Omental fat pad (tissue), 3 donors: ENCODE measurements at regions not wholly inside any gene's neighbourhood (a gene's known extent, or its start where the extent isn't known, plus 50 kb on each side); places are given as distances from the start of the nearest gene placed in this dataset.

Source experiments
- ATAC-seq: fragments of 150-250 bp; one replicate; pipeline ENCODE4 v1.9.1; 2016; ENCODE audit warnings: mild to moderate bottlenecking, moderate library complexity; ENCODE audit not compliant: low FRiP score
- DNase-seq: peaks from one replicate; pipeline ENCODE4 v3.0.0-alpha.2; 2019; ENCODE audit warnings: low spot score
- TF ChIP-seq, protein P1 (sequence below), 3 donors: fragments of 450-650 bp; IDR thresholded peaks; one replicate each; pipeline ENCODE4 v1.5.1; 2016 to 2017; ENCODE audit warnings: antibody characterized with exemption in 3 of 3, mild to moderate bottlenecking in 3 of 3, moderate library complexity in 2 of 3

DNA sequence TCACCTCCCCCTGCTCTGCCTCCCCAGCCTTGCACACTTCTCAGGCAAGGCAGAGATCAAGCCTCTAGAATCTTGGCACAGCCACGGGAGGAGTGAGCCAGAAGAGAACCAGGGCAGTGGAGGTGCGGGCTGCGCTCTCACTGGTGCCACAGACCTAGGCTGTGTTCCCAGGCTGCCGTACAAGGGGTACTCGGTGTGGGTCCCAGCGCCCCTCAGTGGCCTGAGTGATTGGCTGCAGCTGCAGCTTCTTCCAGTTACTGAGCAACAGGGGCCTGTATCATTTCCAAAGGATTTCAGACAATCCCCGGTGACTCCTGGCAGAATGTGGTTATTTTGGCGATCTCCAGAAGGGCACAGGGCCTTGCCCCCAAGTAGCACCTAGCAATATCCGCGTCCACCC is 1852.1 kb downstream of the TP53TG3F start:
- TF ChIP-seq, protein P1, sequence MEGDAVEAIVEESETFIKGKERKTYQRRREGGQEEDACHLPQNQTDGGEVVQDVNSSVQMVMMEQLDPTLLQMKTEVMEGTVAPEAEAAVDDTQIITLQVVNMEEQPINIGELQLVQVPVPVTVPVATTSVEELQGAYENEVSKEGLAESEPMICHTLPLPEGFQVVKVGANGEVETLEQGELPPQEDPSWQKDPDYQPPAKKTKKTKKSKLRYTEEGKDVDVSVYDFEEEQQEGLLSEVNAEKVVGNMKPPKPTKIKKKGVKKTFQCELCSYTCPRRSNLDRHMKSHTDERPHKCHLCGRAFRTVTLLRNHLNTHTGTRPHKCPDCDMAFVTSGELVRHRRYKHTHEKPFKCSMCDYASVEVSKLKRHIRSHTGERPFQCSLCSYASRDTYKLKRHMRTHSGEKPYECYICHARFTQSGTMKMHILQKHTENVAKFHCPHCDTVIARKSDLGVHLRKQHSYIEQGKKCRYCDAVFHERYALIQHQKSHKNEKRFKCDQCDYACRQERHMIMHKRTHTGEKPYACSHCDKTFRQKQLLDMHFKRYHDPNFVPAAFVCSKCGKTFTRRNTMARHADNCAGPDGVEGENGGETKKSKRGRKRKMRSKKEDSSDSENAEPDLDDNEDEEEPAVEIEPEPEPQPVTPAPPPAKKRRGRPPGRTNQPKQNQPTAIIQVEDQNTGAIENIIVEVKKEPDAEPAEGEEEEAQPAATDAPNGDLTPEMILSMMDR (IDR thresholded peaks at IDR 0.05): no peak
- no peak for DNase-seq
- no peak for ATAC-seq

- no peak for ATAC-seq
Measured at GRCh38 chr16:35314298-35314697, 1854.9 kb downstream of the TP53TG3F start.

DNA sequence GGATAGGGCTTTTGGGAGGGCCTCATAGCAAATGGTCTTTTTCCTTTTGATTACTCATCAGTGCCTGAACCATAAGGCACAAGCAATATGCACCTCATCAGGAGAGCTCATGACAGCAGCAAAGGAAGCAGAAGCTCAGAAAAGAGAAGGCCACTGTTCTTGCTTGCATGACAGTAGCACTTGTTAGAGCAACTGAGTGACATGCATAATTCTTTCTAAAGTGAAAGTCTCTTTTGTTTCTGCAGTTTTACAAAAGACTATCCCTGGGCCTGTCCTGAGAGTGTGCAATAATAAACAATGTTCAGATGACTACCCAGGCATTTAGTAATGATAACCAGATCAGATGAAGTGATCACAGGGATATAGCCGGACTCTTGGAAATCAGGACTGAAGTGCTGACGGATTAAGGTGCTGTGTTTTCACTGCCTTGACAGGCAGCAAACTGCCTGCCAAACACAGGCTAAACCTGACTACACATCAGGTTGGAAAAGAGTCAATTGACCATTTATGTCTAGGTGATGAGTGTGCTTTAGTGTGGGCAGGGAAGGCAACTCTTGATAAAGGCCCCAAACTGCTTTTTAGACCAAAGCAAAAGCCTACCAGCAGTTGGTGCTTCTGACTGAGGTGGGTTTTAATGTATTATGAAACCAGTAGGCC is 1860.3 kb downstream of the TP53TG3F start:
- DNase-seq (no peak), ATAC-seq (no peak)
- TF ChIP-seq, protein P1 (IDR thresholded peaks at IDR 0.05): no peak

More at GRCh38 chr16:35314298-35314697, 1854.9 kb downstream of the TP53TG3F start:
- no peak for DNase-seq
- TF ChIP-seq, protein P1 (IDR thresholded peaks at IDR 0.05): no peak

GRCh38 chr16:35325936-35326335 is 1866.5 kb downstream of the TP53TG3F start:
- DNase-seq: no peak
- TF ChIP-seq, protein P1 (IDR thresholded peaks at IDR 0.05): no peak
- no peak for ATAC-seq

- no peak for ATAC-seq
- no peak for DNase-seq
- TF ChIP-seq, protein P1 (IDR thresholded peaks at IDR 0.05): no peak
Measured at GRCh38 chr16:35339337-35339736, 1879.9 kb downstream of the TP53TG3F start.

DNA sequence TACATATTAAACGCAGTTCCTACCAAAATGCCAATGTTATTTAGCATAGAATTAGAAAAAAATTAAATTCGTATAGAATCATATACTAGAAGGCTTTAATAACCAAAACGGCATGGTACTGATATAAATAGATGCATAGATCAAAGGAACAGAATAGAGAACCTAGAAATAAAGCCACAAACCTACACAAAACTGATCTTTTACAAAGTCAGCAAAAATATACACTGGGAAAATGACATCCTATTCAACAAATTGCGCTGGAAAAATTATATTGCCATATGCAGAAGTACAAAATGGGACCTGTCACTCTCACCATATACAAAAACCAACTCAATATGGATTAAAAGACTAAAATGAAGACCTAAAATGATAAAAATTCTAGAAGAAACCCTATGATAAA is 1882.6 kb downstream of the TP53TG3F start:
- no peak for ATAC-seq
- TF ChIP-seq, protein P1 (IDR thresholded peaks at IDR 0.05): no peak
- no peak for DNase-seq

GRCh38 chr16:35344012-35344762 is 1884.8 kb downstream of the TP53TG3F start:
- ATAC-seq: no peak
- DNase-seq: no peak
- TF ChIP-seq, protein P1 (IDR thresholded peaks at IDR 0.05): no peak
